GM19351 (cell line): ENCODE measurements at regions not wholly inside any gene's neighbourhood (a gene's known extent, or its start where the extent isn't known, plus 50 kb on each side); places are given as distances from the start of the nearest gene placed in this dataset.
A peak's percentile ranks its signal among the peaks of the same experiment; 100 is the strongest.
"Not testable (repeated sequence)": the region's sequence is repeated elsewhere in the genome, so short reads cannot be mapped to it uniquely, and the experiment has no call there.

Source experiments
- ATAC-seq: cut with Tn5 transposase; IDR thresholded peaks from one replicate; pipeline ENCODE4 v1.9.1; 2021; ENCODE audit warnings: mild to moderate bottlenecking, moderate library complexity; ENCODE audit not compliant: unreplicated experiment

GRCh38 chrX:46367491-46367890 is 177.7 kb downstream of the ZNF674 start:
- ATAC-seq, result no peak

GRCh38 chrX:46366381-46367207 is 178.6 kb downstream of the ZNF674 start:
- ATAC-seq, result no peak

GRCh38 chrX:46354481-46354880 is 190.7 kb downstream of the ZNF674 start:
- ATAC-seq, result no peak

GRCh38 chrX:46341767-46342322 is 203.4 kb downstream of the ZNF674 start:
- ATAC-seq, result no peak

GRCh38 chrX:46340696-46341095 is 204.5 kb downstream of the ZNF674 start:
- ATAC-seq, result peak; percentile 51

- ATAC-seq, result no peak
Measured at GRCh38 chrX:46333550-46333949, 211.7 kb downstream of the ZNF674 start.

- ATAC-seq, result no peak
Measured at GRCh38 chrX:46330981-46331380, 214.2 kb downstream of the ZNF674 start.

- ATAC-seq, result no peak
Measured at GRCh38 chrX:46330513-46330912, 214.7 kb downstream of the ZNF674 start.

GRCh38 chrX:46328133-46328532 is 217.1 kb downstream of the ZNF674 start:
- ATAC-seq, result no peak

GRCh38 chrX:46327566-46328115 is 217.6 kb downstream of the ZNF674 start:
- no peak for ATAC-seq

- ATAC-seq, result no peak
Measured at GRCh38 chrX:46326161-46326560, 219.1 kb downstream of the ZNF674 start.

GRCh38 chrX:46325312-46325877 is 219.8 kb downstream of the ZNF674 start:
- ATAC-seq, result no peak

- ATAC-seq, result no peak
Measured at GRCh38 chrX:46324166-46324565, 221.1 kb downstream of the ZNF674 start.

GRCh38 chrX:46322929-46323328 is 222.3 kb downstream of the ZNF674 start:
- ATAC-seq, result not testable (repeated sequence)

GRCh38 chrX:46321676-46322075 is 223.5 kb downstream of the ZNF674 start:
- ATAC-seq, result no peak

- ATAC-seq, result no peak
Measured at GRCh38 chrX:46319750-46320149, 225.5 kb downstream of the ZNF674 start.

- ATAC-seq, result no peak
Measured at GRCh38 chrX:46318551-46318950, 226.7 kb downstream of the ZNF674 start.

- no peak for ATAC-seq
Measured at GRCh38 chrX:46317163-46317562, 228.1 kb downstream of the ZNF674 start.

GRCh38 chrX:46311581-46312120 is 233.6 kb downstream of the ZNF674 start:
- no peak for ATAC-seq

GRCh38 chrX:46310815-46311497 is 234.3 kb downstream of the ZNF674 start:
- ATAC-seq, result no peak

- no peak for ATAC-seq
Measured at GRCh38 chrX:46308110-46308509, 237.1 kb downstream of the ZNF674 start.
